Endodermal cell (in vitro differentiated cells): ENCODE measurements at regions not wholly inside any gene's neighbourhood (a gene's known extent, or its start where the extent isn't known, plus 50 kb on each side); places are given as distances from the start of the nearest gene placed in this dataset.

ENCODE experiments used
- DNase-seq: peaks from one replicate; pipeline ENCODE4 v3.0.0-alpha.2; 2017
- H3K27ac ChIP-seq: 2 replicates; pipeline ENCODE4 v1.5.1; 2013; ENCODE audit warnings: mild to moderate bottlenecking, low read depth, low read length, moderate library complexity
- H3K27me3 ChIP-seq: 2 replicates; pipeline ENCODE4 v1.6.1; 2013; ENCODE audit warnings: mild to moderate bottlenecking, low read length, moderate library complexity; ENCODE audit not compliant: insufficient read depth, control insufficient read depth, poor library complexity, severe bottlenecking
- H3K36me3 ChIP-seq: 2 replicates; pipeline ENCODE4 v1.7.0; 2013; ENCODE audit warnings: mild to moderate bottlenecking, low read length, moderate library complexity; ENCODE audit not compliant: control insufficient read depth, insufficient read depth
- H3K4me1 ChIP-seq: one replicate; pipeline ENCODE4 v1.7.0; 2013; ENCODE audit warnings: low read length; ENCODE audit not compliant: control insufficient read depth, insufficient read depth
- H3K4me3 ChIP-seq: 2 replicates; pipeline ENCODE4 v1.5.1; 2013; ENCODE audit warnings: mild to moderate bottlenecking, low read length, moderate library complexity
- H3K9ac ChIP-seq: 2 replicates; pipeline ENCODE4 v1.6.1; 2013; ENCODE audit warnings: mild to moderate bottlenecking, low read length, moderate library complexity; ENCODE audit not compliant: poor library complexity, severe bottlenecking; ENCODE audit errors: extremely low read depth
- H3K9me3 ChIP-seq: 2 replicates; pipeline ENCODE4 v1.6.1; 2013; ENCODE audit warnings: mild to moderate bottlenecking, low read length, moderate library complexity; ENCODE audit not compliant: control insufficient read depth
- H3K27ac Mint-ChIP-seq: 2 replicates; pipeline ENCODE4 v1.8.0; 2020; ENCODE audit warnings: mixed read lengths
- H3K27me3 Mint-ChIP-seq: 2 replicates; pipeline ENCODE4 v1.8.0; 2021; ENCODE audit warnings: mild to moderate bottlenecking, mixed read lengths; ENCODE audit not compliant: insufficient read depth
- H3K36me3 Mint-ChIP-seq: 2 replicates; pipeline ENCODE4 v1.8.0; 2020; ENCODE audit warnings: low read depth, mixed read lengths
- H3K4me1 Mint-ChIP-seq: 2 replicates; pipeline ENCODE4 v1.8.0; 2020; ENCODE audit warnings: mixed read lengths
- H3K4me3 Mint-ChIP-seq: 2 replicates; pipeline ENCODE4 v1.8.0; 2020; ENCODE audit warnings: mild to moderate bottlenecking, moderate library complexity, mixed read lengths
- H3K9me3 Mint-ChIP-seq: 2 replicates; pipeline ENCODE4 v1.8.0; 2020; ENCODE audit warnings: mild to moderate bottlenecking, mixed read lengths
- WGBS, 2 experiments: methylation state at CpG; one replicate each; pipeline versions ENCODE4 v1.1.5 to v1.1.7; 2013; ENCODE audit warnings: missing lambda C conversion rate in 2 of 2, mixed read lengths in 1 of 2; ENCODE audit not compliant: insufficient coverage in 1 of 2, insufficient read length in 1 of 2; 5-methylcytosine and 5-hydroxymethylcytosine counted together
- TF ChIP-seq, protein P1 (sequence below): fragments of 200-600 bp; sonication (generic); conservative IDR thresholded peaks from 2 replicates; pipeline ENCODE4 v1.5.0; 2021; ENCODE audit warnings: antibody characterized with exemption, mild to moderate bottlenecking

DNA sequence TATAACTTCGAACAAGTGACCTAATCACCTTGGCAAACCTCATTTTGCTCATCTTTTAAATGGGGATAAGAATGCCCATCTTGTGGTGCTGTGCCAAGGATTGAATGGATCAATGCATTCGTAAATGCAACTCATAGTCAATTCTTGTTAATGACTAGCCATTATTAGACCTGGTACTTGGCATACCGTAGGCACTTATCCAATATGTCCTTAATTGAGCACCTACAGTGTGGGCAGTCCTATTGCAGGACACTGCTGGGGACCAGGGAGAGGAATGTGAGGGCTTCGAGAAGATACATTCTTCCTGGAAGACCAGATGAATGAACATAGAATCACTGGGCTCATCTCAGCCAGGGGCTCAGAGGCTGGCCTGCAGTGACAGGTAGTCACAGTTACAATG, 177.2 kb upstream of the TLE3 start:
- Mint-ChIP-seq H3K27me3 (peaks cover 18% of the 10 kb centered on the region), H3K4me3 (no peak overlapping the region)
- DNase-seq = no peak

DNA sequence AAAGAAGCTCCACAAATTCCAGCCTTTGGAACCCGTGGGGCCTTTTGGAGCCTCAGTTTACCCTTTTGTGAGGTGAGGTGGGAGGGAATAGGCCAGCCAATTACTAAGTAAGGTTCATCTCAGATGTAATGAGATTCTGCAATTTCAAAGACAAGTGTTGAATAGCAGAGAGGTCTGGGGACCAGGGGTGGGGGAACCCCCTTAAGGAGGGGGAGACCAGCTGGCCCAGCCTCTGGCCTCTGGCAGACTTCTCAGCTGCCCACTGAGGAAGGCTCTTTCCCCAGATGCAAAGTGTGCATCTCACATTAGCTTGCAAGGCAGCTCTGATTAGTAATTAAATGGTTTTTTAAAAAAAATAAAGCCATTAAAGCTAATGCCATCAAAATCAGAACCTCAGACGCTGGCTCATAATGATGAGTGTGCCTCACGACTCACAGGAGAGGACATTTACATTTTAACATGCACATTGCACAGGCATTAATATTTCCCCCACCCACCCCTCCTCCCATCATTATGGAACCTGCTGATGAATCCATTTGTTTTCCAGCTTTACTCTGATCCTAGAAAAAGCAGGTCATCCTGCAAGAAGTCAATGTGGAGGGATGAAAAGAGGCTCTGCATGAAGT, 176.7 kb upstream of the TLE3 start:
- Mint-ChIP-seq H3K4me1 (peaks cover 7% of the 10 kb centered on the region), H3K36me3 (no peaks in the 10 kb centered on the region), H3K27ac (no peak overlapping the region), H3K4me3 (no peak overlapping the region), H3K27me3 (peaks cover 24% of the 10 kb centered on the region), H3K9me3 (no peaks in the 10 kb centered on the region)
- Histone ChIP-seq H3K27ac (no peak overlapping the region), H3K9me3 (no peaks in the 10 kb centered on the region), H3K27me3 (peaks cover 16% of the 10 kb centered on the region), H3K4me3 (no peak overlapping the region), H3K4me1 (peaks cover 8% of the 10 kb centered on the region), H3K36me3 (no peaks in the 10 kb centered on the region), H3K9ac (no peak overlapping the region)
- 91 to 92% methylated on average over 3 of the region's 3 CpGs for WGBS, 2 experiments
- TF ChIP-seq, protein P1, sequence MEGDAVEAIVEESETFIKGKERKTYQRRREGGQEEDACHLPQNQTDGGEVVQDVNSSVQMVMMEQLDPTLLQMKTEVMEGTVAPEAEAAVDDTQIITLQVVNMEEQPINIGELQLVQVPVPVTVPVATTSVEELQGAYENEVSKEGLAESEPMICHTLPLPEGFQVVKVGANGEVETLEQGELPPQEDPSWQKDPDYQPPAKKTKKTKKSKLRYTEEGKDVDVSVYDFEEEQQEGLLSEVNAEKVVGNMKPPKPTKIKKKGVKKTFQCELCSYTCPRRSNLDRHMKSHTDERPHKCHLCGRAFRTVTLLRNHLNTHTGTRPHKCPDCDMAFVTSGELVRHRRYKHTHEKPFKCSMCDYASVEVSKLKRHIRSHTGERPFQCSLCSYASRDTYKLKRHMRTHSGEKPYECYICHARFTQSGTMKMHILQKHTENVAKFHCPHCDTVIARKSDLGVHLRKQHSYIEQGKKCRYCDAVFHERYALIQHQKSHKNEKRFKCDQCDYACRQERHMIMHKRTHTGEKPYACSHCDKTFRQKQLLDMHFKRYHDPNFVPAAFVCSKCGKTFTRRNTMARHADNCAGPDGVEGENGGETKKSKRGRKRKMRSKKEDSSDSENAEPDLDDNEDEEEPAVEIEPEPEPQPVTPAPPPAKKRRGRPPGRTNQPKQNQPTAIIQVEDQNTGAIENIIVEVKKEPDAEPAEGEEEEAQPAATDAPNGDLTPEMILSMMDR = no peak
- DNase-seq = no peak

More for the DNA sequence above, 177.2 kb upstream of the TLE3 start:
- Mint-ChIP-seq H3K36me3 (no peaks in the 10 kb centered on the region), H3K4me1 (peaks cover 7% of the 10 kb centered on the region), H3K27ac (no peak overlapping the region), H3K9me3 (no peaks in the 10 kb centered on the region)
- no peak overlapping the region for H3K9ac ChIP-seq
- peaks cover 8% of the 10 kb centered on the region for H3K4me1 ChIP-seq
- H3K4me3 ChIP-seq = no peak overlapping the region
- 76 to 81% methylated on average over 3 to 4 of the region's 4 CpGs for WGBS, 2 experiments
- no peak overlapping the region for H3K27ac ChIP-seq
- peaks cover 10% of the 10 kb centered on the region for H3K27me3 ChIP-seq
- TF ChIP-seq, protein P1 = no peak
- no peaks in the 10 kb centered on the region for H3K36me3 ChIP-seq
- H3K9me3 ChIP-seq = no peaks in the 10 kb centered on the region

DNA sequence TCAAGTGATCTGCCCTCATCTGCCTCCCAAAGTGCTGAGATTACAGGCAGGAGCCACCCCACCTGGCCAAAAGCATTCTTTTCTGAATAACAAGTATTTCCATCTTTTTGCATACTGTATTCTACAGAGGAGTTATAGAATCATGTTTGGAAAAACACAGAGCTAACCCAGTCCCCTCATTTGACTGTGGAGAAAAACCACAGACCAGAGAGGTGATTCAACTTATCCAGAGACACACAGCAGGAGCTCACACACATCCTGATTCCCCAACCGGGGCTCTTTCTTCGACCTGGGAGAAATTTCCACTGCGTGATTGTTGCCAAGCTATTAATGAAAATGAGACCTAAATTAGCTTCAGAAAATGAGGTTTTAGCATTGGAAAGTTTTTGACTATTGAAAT, 176.1 kb upstream of the TLE3 start:
- Mint-ChIP-seq H3K36me3 (no peaks in the 10 kb centered on the region), H3K9me3 (no peaks in the 10 kb centered on the region), H3K4me1 (peaks cover 7% of the 10 kb centered on the region), H3K4me3 (no peak overlapping the region), H3K27me3 (peaks cover 25% of the 10 kb centered on the region), H3K27ac (no peak overlapping the region)
- Histone ChIP-seq H3K27ac (no peak overlapping the region), H3K36me3 (no peaks in the 10 kb centered on the region), H3K9me3 (no peaks in the 10 kb centered on the region), H3K27me3 (peaks cover 20% of the 10 kb centered on the region), H3K9ac (no peak overlapping the region), H3K4me3 (no peak overlapping the region), H3K4me1 (peaks cover 8% of the 10 kb centered on the region)
- DNase-seq = no peak
- 85 to 91% methylated on average over 3 of the region's 3 CpGs for WGBS, 2 experiments
- TF ChIP-seq, protein P1 = no peak
